ENCODE measurements at regions not wholly inside any gene's neighbourhood (a gene's known extent, or its start where the extent isn't known, plus 50 kb on each side); places are given as distances from the start of the nearest gene placed in this dataset.

DNA sequence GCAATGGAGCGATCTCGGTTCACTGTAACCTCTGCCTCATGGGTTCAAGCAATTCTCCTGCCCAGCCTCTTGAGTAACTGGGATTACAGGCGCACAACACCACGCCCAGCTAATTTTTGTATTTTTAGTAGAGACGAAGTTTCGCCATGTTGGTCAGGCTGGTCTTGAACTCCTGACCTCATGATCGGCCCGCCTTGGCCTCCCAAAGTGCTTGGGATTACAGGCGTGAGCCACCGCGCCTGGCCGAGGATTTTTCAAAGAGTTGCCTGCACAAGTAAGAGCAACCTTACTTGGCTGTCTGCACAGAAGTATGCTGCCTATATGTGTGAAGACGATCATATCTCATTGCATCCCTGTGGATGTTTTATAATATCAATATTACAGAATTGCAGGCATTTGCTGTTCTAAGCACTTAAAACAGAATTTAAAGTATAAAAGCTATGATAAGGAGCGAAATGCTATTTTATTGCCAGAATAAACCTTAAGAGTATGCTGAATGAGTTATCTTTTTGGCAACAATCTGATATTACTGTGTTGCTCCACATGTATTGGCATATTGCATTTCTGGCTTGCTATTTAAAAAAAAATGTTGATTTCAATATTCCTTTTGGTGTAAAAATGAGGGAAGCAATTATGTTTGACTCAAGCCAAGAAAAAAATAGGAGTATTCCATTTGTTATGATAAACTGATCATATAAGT lies 379.4 kb upstream of the SEMA3D start:
- Mint-ChIP-seq H3K4me1 (ENCODE audit: low read depth in 2 of 2) (no peaks in the 10 kb centered on the region), H3K27ac (no peak overlapping the region)

GRCh38 chr7:85565276-85565675 lies 378.4 kb upstream of the SEMA3D start:
- no peaks in the 10 kb centered on the region for H3K4me1 Mint-ChIP-seq (ENCODE audit: low read depth in 2 of 2)
- no peaks in the 10 kb centered on the region for H3K36me3 Mint-ChIP-seq
- DNase-seq (ENCODE audit: low spot score) (no peak), ATAC-seq (no peak)
- peaks cover 3% of the 10 kb centered on the region for H3K9me3 Mint-ChIP-seq
- no peak overlapping the region for H3K27ac Mint-ChIP-seq
- no peaks in the 10 kb centered on the region for H3K27me3 Mint-ChIP-seq
- H3K4me3 Mint-ChIP-seq: no peak overlapping the region

More for the DNA sequence above, 379.4 kb upstream of the SEMA3D start:
- Mint-ChIP-seq H3K4me3 (no peak overlapping the region), H3K36me3 (no peaks in the 10 kb centered on the region), H3K9me3 (peaks cover 3% of the 10 kb centered on the region), H3K27me3 (no peaks in the 10 kb centered on the region)
- ATAC-seq: no peak
- DNase-seq (ENCODE audit: low spot score): no peak

GRCh38 chr7:85564861-85565260 lies 378.0 kb upstream of the SEMA3D start:
- H3K36me3 Mint-ChIP-seq: no peaks in the 10 kb centered on the region
- H3K4me1 Mint-ChIP-seq (ENCODE audit: low read depth in 2 of 2): no peaks in the 10 kb centered on the region
- H3K4me3 Mint-ChIP-seq: no peak overlapping the region
- H3K27me3 Mint-ChIP-seq: no peaks in the 10 kb centered on the region
- no peak overlapping the region for H3K27ac Mint-ChIP-seq
- H3K9me3 Mint-ChIP-seq: peaks cover 3% of the 10 kb centered on the region
- DNase-seq (ENCODE audit: low spot score) (no peak), ATAC-seq (no peak)

DNA sequence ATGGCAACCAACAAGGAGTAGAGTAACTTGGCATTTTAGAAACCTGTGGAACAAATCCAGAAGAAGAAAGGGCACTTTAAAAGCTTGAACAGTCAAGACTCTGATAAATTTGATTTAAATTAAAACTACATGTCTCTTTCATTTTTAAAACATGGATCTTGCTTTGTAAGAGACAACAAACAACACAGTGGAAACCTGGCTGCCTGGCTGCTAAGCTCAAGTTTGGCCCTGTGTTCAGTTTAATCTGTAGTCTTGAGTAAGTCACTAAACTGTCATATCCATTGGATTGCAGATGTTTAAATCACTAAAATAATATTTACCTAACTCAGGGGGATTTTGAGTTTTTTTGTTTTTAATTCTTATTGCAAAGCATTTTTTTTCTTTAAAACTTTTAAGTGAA lies 374.9 kb upstream of the SEMA3D start:
- H3K36me3 Mint-ChIP-seq: no peaks in the 10 kb centered on the region
- H3K4me3 Mint-ChIP-seq: no peak overlapping the region
- ATAC-seq: no peak
- H3K27ac Mint-ChIP-seq: no peak overlapping the region
- peaks cover 2% of the 10 kb centered on the region for H3K9me3 Mint-ChIP-seq
- no peaks in the 10 kb centered on the region for H3K27me3 Mint-ChIP-seq
- no peaks in the 10 kb centered on the region for H3K4me1 Mint-ChIP-seq (ENCODE audit: low read depth in 2 of 2)
- DNase-seq (ENCODE audit: low spot score): no peak

- Mint-ChIP-seq H3K27me3 (no peaks in the 10 kb centered on the region), H3K36me3 (no peaks in the 10 kb centered on the region), H3K9me3 (peaks cover 5% of the 10 kb centered on the region), H3K4me3 (no peak overlapping the region), H3K4me1 (ENCODE audit: low read depth in 2 of 2) (no peaks in the 10 kb centered on the region), H3K27ac (no peak overlapping the region)
- ATAC-seq (no peak), DNase-seq (ENCODE audit: low spot score) (no peak)
Observed at GRCh38 chr7:85554236-85555178, 367.7 kb upstream of the SEMA3D start.

- DNase-seq (ENCODE audit: low spot score) (no peak), ATAC-seq (no peak)
- no peaks in the 10 kb centered on the region for H3K27me3 Mint-ChIP-seq
- peaks cover 4% of the 10 kb centered on the region for H3K36me3 Mint-ChIP-seq
- H3K9me3 Mint-ChIP-seq: peaks cover 13% of the 10 kb centered on the region
- H3K4me3 Mint-ChIP-seq: no peak overlapping the region
- no peak overlapping the region for H3K27ac Mint-ChIP-seq
- H3K4me1 Mint-ChIP-seq (ENCODE audit: low read depth in 2 of 2): no peaks in the 10 kb centered on the region
Observed at GRCh38 chr7:85535974-85536729, 349.3 kb upstream of the SEMA3D start.

- DNase-seq (ENCODE audit: low spot score): no peak
- H3K9me3 Mint-ChIP-seq: no peaks in the 10 kb centered on the region
- H3K4me1 Mint-ChIP-seq (ENCODE audit: low read depth in 2 of 2): no peaks in the 10 kb centered on the region
- no peak overlapping the region for H3K27ac Mint-ChIP-seq
- no peaks in the 10 kb centered on the region for H3K36me3 Mint-ChIP-seq
- H3K4me3 Mint-ChIP-seq: no peak overlapping the region
- ATAC-seq: no peak
- no peaks in the 10 kb centered on the region for H3K27me3 Mint-ChIP-seq
Observed at GRCh38 chr7:85529831-85530230, 343.0 kb upstream of the SEMA3D start.

DNA sequence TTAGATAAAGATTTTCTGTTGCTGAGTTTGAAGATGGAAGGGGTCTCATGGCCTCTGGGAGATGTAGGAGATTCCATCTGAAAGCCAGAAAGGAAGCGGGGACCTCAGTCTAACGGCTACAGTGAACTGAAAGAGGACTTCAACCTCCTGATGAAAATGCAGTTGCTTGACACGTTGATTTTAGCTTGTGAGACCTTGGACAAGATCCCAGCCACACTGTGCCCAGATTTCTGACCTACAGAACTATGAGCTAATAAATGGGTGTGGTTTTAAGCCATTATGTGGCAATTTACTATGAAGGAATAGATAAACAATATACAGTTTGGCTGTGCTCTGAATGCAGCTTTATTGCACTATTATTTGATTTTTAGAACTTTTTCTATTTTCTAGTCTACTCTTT lies 342.3 kb upstream of the SEMA3D start:
- H3K27me3 Mint-ChIP-seq: no peaks in the 10 kb centered on the region
- no peaks in the 10 kb centered on the region for H3K4me1 Mint-ChIP-seq (ENCODE audit: low read depth in 2 of 2)
- H3K36me3 Mint-ChIP-seq: no peaks in the 10 kb centered on the region

GRCh38 chr7:85528581-85528980 lies 341.7 kb upstream of the SEMA3D start:
- no peaks in the 10 kb centered on the region for H3K4me1 Mint-ChIP-seq (ENCODE audit: low read depth in 2 of 2)
- ATAC-seq (no peak), DNase-seq (ENCODE audit: low spot score) (no peak)
- no peak overlapping the region for H3K4me3 Mint-ChIP-seq
- H3K36me3 Mint-ChIP-seq: no peaks in the 10 kb centered on the region
- no peak overlapping the region for H3K27ac Mint-ChIP-seq
- peaks cover 3% of the 10 kb centered on the region for H3K9me3 Mint-ChIP-seq
- H3K27me3 Mint-ChIP-seq: no peaks in the 10 kb centered on the region

More for the DNA sequence above, 342.3 kb upstream of the SEMA3D start:
- Mint-ChIP-seq H3K9me3 (peaks cover 3% of the 10 kb centered on the region), H3K27ac (no peak overlapping the region), H3K4me3 (no peak overlapping the region)
- no peak for ATAC-seq
- DNase-seq (ENCODE audit: low spot score): no peak

GRCh38 chr7:85525676-85526075 lies 338.8 kb upstream of the SEMA3D start:
- Mint-ChIP-seq H3K4me3 (no peak overlapping the region), H3K27me3 (no peaks in the 10 kb centered on the region)
- ATAC-seq: no peak

DNA sequence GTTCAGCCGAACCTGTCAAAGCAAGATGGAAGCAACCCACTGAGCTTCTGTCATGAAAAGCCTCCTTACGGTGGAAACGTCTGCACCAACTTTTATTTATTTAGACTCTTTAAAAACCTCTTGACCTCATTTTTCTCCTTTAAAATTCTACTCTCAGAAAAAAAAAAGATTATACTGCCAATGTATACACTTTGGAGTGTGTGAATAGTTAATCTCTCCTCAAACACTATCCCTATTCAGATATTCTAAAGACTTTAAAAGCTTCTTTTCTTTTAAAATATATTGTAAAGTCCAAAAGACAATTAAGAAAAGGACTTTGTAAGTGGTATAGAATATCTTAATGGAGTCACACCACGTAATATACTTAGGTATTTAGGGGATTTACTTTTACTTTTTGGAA lies 335.2 kb upstream of the SEMA3D start:
- no peak overlapping the region for H3K4me3 Mint-ChIP-seq
- no peaks in the 10 kb centered on the region for H3K36me3 Mint-ChIP-seq
- DNase-seq (ENCODE audit: low spot score) (no peak), ATAC-seq (no peak)
- H3K27ac Mint-ChIP-seq: no peak overlapping the region
- H3K27me3 Mint-ChIP-seq: no peaks in the 10 kb centered on the region
- peaks cover 7% of the 10 kb centered on the region for H3K9me3 Mint-ChIP-seq
- no peaks in the 10 kb centered on the region for H3K4me1 Mint-ChIP-seq (ENCODE audit: low read depth in 2 of 2)

More at GRCh38 chr7:85525676-85526075, 338.8 kb upstream of the SEMA3D start:
- Mint-ChIP-seq H3K4me1 (ENCODE audit: low read depth in 2 of 2) (no peaks in the 10 kb centered on the region), H3K9me3 (peaks cover 7% of the 10 kb centered on the region), H3K27ac (no peak overlapping the region), H3K36me3 (no peaks in the 10 kb centered on the region)
- DNase-seq (ENCODE audit: low spot score): no peak

DNA sequence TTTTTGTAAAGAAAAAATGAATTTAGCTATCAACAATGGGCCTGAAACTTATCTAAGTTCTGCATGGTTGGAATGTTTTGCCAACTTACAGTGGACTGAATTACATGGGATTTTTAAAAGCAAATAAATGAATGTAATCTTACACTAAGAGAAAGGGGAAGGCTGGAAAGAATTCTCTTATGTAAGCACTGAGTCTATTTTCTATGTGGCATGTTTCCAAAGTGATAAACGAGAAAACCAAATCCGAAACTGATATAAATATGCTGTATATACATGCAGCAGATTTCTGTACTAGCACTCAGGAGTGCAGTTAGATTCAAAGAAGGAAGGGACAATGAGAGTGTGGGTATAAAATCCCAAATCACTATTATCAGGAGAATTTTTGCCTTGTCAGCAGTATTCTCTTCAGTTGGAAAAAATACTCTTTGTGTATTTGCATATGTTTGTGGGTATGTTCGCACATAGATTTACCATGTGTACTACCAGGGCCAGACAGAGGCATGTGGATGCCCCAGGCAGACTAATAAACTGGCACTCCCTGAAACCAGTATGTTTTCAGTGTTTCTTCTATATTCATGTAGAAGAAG lies 334.3 kb upstream of the SEMA3D start:
- H3K4me3 Mint-ChIP-seq: no peak overlapping the region
- H3K27ac Mint-ChIP-seq: no peak overlapping the region
- ATAC-seq (no peak), DNase-seq (ENCODE audit: low spot score) (no peak)
- H3K9me3 Mint-ChIP-seq: peaks cover 10% of the 10 kb centered on the region
- no peaks in the 10 kb centered on the region for H3K36me3 Mint-ChIP-seq
- no peaks in the 10 kb centered on the region for H3K4me1 Mint-ChIP-seq (ENCODE audit: low read depth in 2 of 2)
- no peaks in the 10 kb centered on the region for H3K27me3 Mint-ChIP-seq

- H3K4me3 Mint-ChIP-seq: no peak overlapping the region
- no peak overlapping the region for H3K27ac Mint-ChIP-seq
- DNase-seq (ENCODE audit: low spot score) (no peak), ATAC-seq (no peak)
- H3K9me3 Mint-ChIP-seq: peaks cover 16% of the 10 kb centered on the region
- H3K27me3 Mint-ChIP-seq: no peaks in the 10 kb centered on the region
- H3K4me1 Mint-ChIP-seq (ENCODE audit: low read depth in 2 of 2): no peaks in the 10 kb centered on the region
- H3K36me3 Mint-ChIP-seq: no peaks in the 10 kb centered on the region
Observed at GRCh38 chr7:85520175-85520574, 333.3 kb upstream of the SEMA3D start.

All from natural killer cell treated with Interleukin-12 subunit alpha and Interleukin-12 subunit beta and Interleukin-15 and Interleukin-18, amount 100 ng/mL, for 72 hours (primary cell).